HCT116 (cell line): ENCODE measurements at regions not wholly inside any gene's neighbourhood (a gene's known extent, or its start where the extent isn't known, plus 50 kb on each side); places are given as distances from the start of the nearest gene placed in this dataset.

ENCODE experiments used
- ATAC-seq: fragments of 200-7000 bp; cut with Tn5 transposase; 2 replicates; pipeline ENCODE4 v1.9.1; 2020; ENCODE audit warnings: mild to moderate bottlenecking, moderate library complexity
- BruUV-seq: library from RNA; stranded (reverse); fragments of 400-500 nt; replicated peaks from 2 replicates; lab custom pipeline; 2021; lab: Mats Ljungman, UMichigan
- CTCF ChIA-PET: fragments of 300-600 bp; sonication (Branson Sonifier 250); formaldehyde crosslinking; loops from one replicate; lab custom pipeline; 2021; ENCODE audit warnings: antibody characterized with exemption; lab: Charles Lee
- POLR2A ChIA-PET: fragments of 300-600, 350-600 bp; sonication (Branson Sonifier 250); formaldehyde crosslinking; loops from one replicate; lab custom pipeline; 2021; ENCODE audit warnings: antibody characterized with exemption; lab: Charles Lee
- RAD21 ChIA-PET, 2 experiments: fragments of 300-600 bp; sonication (Branson Sonifier 250); formaldehyde crosslinking; loops; one replicate each; lab custom pipeline; 2023; ENCODE audit warnings: low total read pairs in 2 of 2; ENCODE audit not compliant: uncharacterized antibody in 2 of 2, unreplicated experiment in 2 of 2, low non-redundant PET in 1 of 2; lab: Charles Lee
- DNase-seq: peaks from one replicate; pipeline ENCODE4 v3.0.0-alpha.2; 2010; ENCODE audit warnings: low read depth, low spot score
- H2AFZ ChIP-seq: fragments of 200-600 bp; shearing (Covaris generic), sonication (generic); 2 replicates; pipeline ENCODE4 v1.6.1; 2017; ENCODE audit warnings: low read depth, mixed run types, mixed read lengths, antibody characterized with exemption, low read length; ENCODE audit not compliant: poor library complexity, severe bottlenecking
- H3K27ac ChIP-seq: 2 replicates; pipeline ENCODE4 v1.5.1; 2012; ENCODE audit warnings: low read depth, low read length
- H3K27me3 ChIP-seq: fragments of 200-600 bp; sonication (generic); 2 replicates; pipeline ENCODE4 v1.6.1; 2016; ENCODE audit warnings: mixed run types, low read length, mixed read lengths; ENCODE audit not compliant: insufficient read depth
- H3K36me3 ChIP-seq, 2 experiments: fragments of 200-500 bp in 1 of 2; fragments of 200-600 bp in 1 of 2; sonication (Bioruptor generic) in 1 of 2; sonication (generic) in 1 of 2; 2 replicates each; pipeline versions ENCODE4 v1.5.1 to v1.6.1; 2014 to 2016; ENCODE audit warnings: low read length in 2 of 2, inconsistent platforms in 1 of 2, mixed read lengths in 1 of 2, mixed run types in 1 of 2; ENCODE audit not compliant: insufficient read depth in 2 of 2, control insufficient read depth in 1 of 2
- H3K4me1 ChIP-seq, 2 experiments: fragments of 200-600 bp in 1 of 2; sonication (generic) in 1 of 2; 2 replicates each; pipeline versions ENCODE4 v1.5.1 to v1.6.1; 2012 to 2017; ENCODE audit warnings: low read length in 2 of 2, inconsistent platforms in 1 of 2, mild to moderate bottlenecking in 1 of 2, mixed read lengths in 1 of 2, mixed run types in 1 of 2, moderate library complexity in 1 of 2; ENCODE audit not compliant: insufficient read depth in 2 of 2, control insufficient read depth in 1 of 2
- H3K4me2 ChIP-seq: fragments of 200-600 bp; sonication (generic); 2 replicates; pipeline ENCODE4 v1.6.1; 2017; ENCODE audit warnings: mixed run types, low read length, mixed read lengths
- H3K4me3 ChIP-seq, 2 experiments: fragments of 200-600 bp in 1 of 2; sonication (generic) in 1 of 2; replicated peaks in 1 of 2; 2 replicates each; pipeline ENCODE4 v1.5.1; 2011 to 2016; ENCODE audit warnings: low read length in 2 of 2, control low read depth in 1 of 2, low read depth in 1 of 2, mild to moderate bottlenecking in 1 of 2, mixed read lengths in 1 of 2, mixed run types in 1 of 2
- H3K79me2 ChIP-seq: fragments of 200-600 bp; sonication (generic); 2 replicates; pipeline ENCODE4 v1.6.1; 2017; ENCODE audit warnings: mild to moderate bottlenecking, mixed run types, low read length, moderate library complexity, mixed read lengths; ENCODE audit not compliant: insufficient read depth
- H3K9ac ChIP-seq: fragments of 200-600 bp; sonication (generic); 2 replicates; pipeline ENCODE4 v1.6.1; 2016; ENCODE audit warnings: low read length, mixed read lengths
- H3K9me2 ChIP-seq: fragments of 200-600 bp; sonication (generic), shearing (Covaris generic); 2 replicates; pipeline ENCODE4 v1.6.1; 2017; ENCODE audit warnings: mixed run types, mild to moderate bottlenecking, moderate library complexity; ENCODE audit not compliant: insufficient read depth
- H3K9me3 ChIP-seq, 2 experiments: fragments of 200-500 bp in 1 of 2; fragments of 200-600 bp in 1 of 2; sonication (Bioruptor generic) in 1 of 2; sonication (generic) in 1 of 2; 2 replicates each; pipeline ENCODE4 v1.6.1; 2014 to 2017; ENCODE audit warnings: low read length in 2 of 2, mixed read lengths in 2 of 2, inconsistent platforms in 1 of 2, low read depth in 1 of 2, mild to moderate bottlenecking in 1 of 2, mixed run types in 1 of 2, moderate library complexity in 1 of 2; ENCODE audit not compliant: control insufficient read depth in 1 of 2, insufficient read depth in 1 of 2
- H4K20me1 ChIP-seq: fragments of 200-600 bp; sonication (generic), shearing (Covaris generic); 2 replicates; pipeline ENCODE4 v1.6.1; 2017; ENCODE audit warnings: mixed run types, mild to moderate bottlenecking, moderate library complexity; ENCODE audit not compliant: insufficient read depth
- POLR2AphosphoS5 ChIP-seq: IDR thresholded peaks from 2 replicates; pipeline ENCODE4 v1.6.1; 2011; ENCODE audit warnings: mild to moderate bottlenecking, low read depth, low read length, moderate library complexity
- TCF7L2 ChIP-seq: IDR thresholded peaks from 2 replicates; pipeline ENCODE4 v1.7.0; 2011; ENCODE audit warnings: borderline replicate concordance, inconsistent platforms; ENCODE audit not compliant: insufficient read depth, insufficient read length; ENCODE audit errors: extremely low read depth
- YY1 ChIP-seq: IDR thresholded peaks from 2 replicates; pipeline ENCODE4 v1.6.1; 2011; ENCODE audit warnings: low read length, low read depth, moderate library complexity, mild to moderate bottlenecking; ENCODE audit not compliant: insufficient replicate concordance; ENCODE audit errors: extremely low read depth
- intact Hi-C: fragments of 100-400 bp; cut with micrococcal nuclease; formaldehyde crosslinking; loops from 2 replicates; pipeline ENCODE4 v1.10.0; 2022

DNA sequence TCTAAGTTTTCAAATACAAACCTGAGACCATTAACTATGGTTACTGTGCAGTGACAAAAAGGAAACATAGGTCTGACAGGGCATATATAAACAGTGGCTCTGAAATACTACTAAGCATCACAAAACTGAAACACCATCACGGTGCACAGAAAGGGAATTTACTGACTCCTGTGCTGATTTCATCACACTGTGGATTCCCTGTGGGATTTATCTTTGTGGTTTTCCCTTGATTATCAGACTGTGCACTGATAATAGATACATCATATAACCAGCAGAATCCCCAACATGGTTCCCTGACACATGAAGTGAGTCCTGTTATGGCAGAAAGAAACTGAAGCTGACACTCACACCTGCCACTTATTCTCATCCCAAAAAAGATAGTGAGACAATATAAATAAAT lies 676.3 kb upstream of the KCND2 start:
- CTCF ChIA-PET: no interaction called here
- Histone ChIP-seq H3K4me1 (no peaks in the 10 kb centered on the region), H3K9me2 (no peaks in the 10 kb centered on the region), H3K27ac (no peak overlapping the region), H3K9ac (no peak overlapping the region), H3K4me3 (no peak overlapping the region)
- DNase-seq: no peak
- no TSS peak for BruUV-seq
- ATAC-seq: no peak
- TF ChIP-seq POLR2AphosphoS5: no peak
- TF ChIP-seq YY1: no peak
- TF ChIP-seq, all 23 proteins: peak for 0
- no peak overlapping the region for H2AFZ ChIP-seq
- POLR2A ChIA-PET: no interaction called here
- no peaks in the 10 kb centered on the region for H3K9me3 ChIP-seq
- no peaks in the 10 kb centered on the region for H3K79me2 ChIP-seq
- H3K4me2 ChIP-seq: no peak overlapping the region
- intact Hi-C loops: no loop called here
- no peaks in the 10 kb centered on the region for H3K36me3 ChIP-seq
- H4K20me1 ChIP-seq: no peaks in the 10 kb centered on the region
- no peaks in the 10 kb centered on the region for H3K27me3 ChIP-seq
- RAD21 ChIA-PET: no interaction called here

DNA sequence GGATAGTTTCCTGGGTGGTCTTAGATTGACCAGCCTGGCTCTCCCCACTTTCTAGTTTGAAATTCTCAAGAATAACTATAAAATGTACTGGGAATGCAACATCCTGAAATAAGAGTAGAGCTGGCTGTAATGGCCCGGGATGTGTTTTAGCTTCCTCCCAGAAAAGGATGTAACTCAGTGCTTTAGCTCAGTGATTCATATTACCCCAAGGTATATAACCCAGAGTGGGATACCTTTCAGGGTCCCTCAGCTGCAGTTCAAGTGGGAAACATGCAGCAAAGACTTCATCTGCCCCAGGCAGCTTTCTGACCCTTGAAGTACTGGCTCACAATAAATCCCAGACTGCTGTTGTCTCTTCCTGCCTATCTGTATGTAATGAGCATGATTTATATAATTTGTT lies 666.7 kb upstream of the KCND2 start:
- H3K9me3 ChIP-seq: no peaks in the 10 kb centered on the region
- no peak overlapping the region for H3K4me3 ChIP-seq
- no peak overlapping the region for H3K27ac ChIP-seq
- BruUV-seq: no TSS peak
- no peaks in the 10 kb centered on the region for H3K9me2 ChIP-seq
- RAD21 ChIA-PET: no interaction called here
- no peaks in the 10 kb centered on the region for H3K79me2 ChIP-seq
- H4K20me1 ChIP-seq: no peaks in the 10 kb centered on the region
- TF ChIP-seq TCF7L2: no peak
- CTCF ChIA-PET: no interaction called here
- no peak for DNase-seq
- intact Hi-C loops: no loop called here
- no peaks in the 10 kb centered on the region for H3K36me3 ChIP-seq
- POLR2A ChIA-PET: no interaction called here
- H3K4me1 ChIP-seq: no peaks in the 10 kb centered on the region
- ATAC-seq: no peak
- H2AFZ ChIP-seq: no peak overlapping the region
- no peak overlapping the region for H3K4me2 ChIP-seq
- no peak overlapping the region for H3K9ac ChIP-seq
- H3K27me3 ChIP-seq: no peaks in the 10 kb centered on the region
